Right lobe of liver (tissue), 6 donors: ENCODE measurements at regions not wholly inside any gene's neighbourhood (a gene's known extent, or its start where the extent isn't known, plus 50 kb on each side); places are given as distances from the start of the nearest gene placed in this dataset.

Source experiments
- ATAC-seq, 4 donors: fragments of 200-7000 bp; cut with Tn5 transposase; one replicate each; pipeline ENCODE4 v1.9.1; 2020; ENCODE audit warnings: mild to moderate bottlenecking in 4 of 4, moderate library complexity in 4 of 4
- DNase-seq, 3 donors: peaks; one replicate each; pipeline ENCODE4 v3.0.0-alpha.2; 2020
- H3K27ac ChIP-seq, 3 donors: fragments of 200-600 bp; one replicate each; pipeline ENCODE4 v1.8.0; 2022
- H3K27me3 ChIP-seq, 2 donors: fragments of 200-600 bp; one replicate each; pipeline ENCODE4 v1.8.0; 2022
- H3K36me3 ChIP-seq, 4 donors: fragments of 200-600 bp; sonication (generic) in 1 of 4; one replicate each; pipeline versions ENCODE4 v1.5.1 to v1.8.0; 2017 to 2022; ENCODE audit warnings: control low read depth in 1 of 4
- H3K4me1 ChIP-seq, 4 donors: fragments of 200-600 bp; sonication (generic) in 1 of 4; one replicate each; pipeline versions ENCODE4 v1.5.1 to v1.8.0; 2017 to 2022; ENCODE audit warnings: control low read depth in 1 of 4
- H3K4me3 ChIP-seq, 3 donors: fragments of 200-600 bp; one replicate each; pipeline ENCODE4 v1.8.0; 2022
- H3K9me3 ChIP-seq, 4 donors: fragments of 200-600 bp; sonication (generic) in 1 of 4; one replicate each; pipeline versions ENCODE4 v1.5.1 to v1.8.0; 2017 to 2022; ENCODE audit warnings: control low read depth in 1 of 4
- POLR2A ChIP-seq: fragments of 450-650 bp; IDR thresholded peaks from one replicate; pipeline ENCODE4 v1.6.1; 2017; ENCODE audit warnings: antibody characterized with exemption, mild to moderate bottlenecking
- WGBS: methylation state at CpG from one replicate; pipeline ENCODE4 v1.1.6; 2018; ENCODE audit warnings: low coverage, low lambda C conversion rate; ENCODE audit not compliant: insufficient coverage; ENCODE audit errors: missing lambda C conversion rate; 5-methylcytosine and 5-hydroxymethylcytosine counted together
- intact Hi-C, 2 donors: fragments of 100-400 bp; cut with DNase I; formaldehyde crosslinking; loops; one replicate each; pipeline versions ENCODE4 v1.11.2 to v1.14.1; 2022
- TF ChIP-seq, protein P1 (sequence below), 4 donors: fragments of 200-600 bp in 3 of 4; fragments of 450-650 bp in 1 of 4; IDR thresholded peaks; one replicate each; pipeline versions ENCODE4 v1.5.1 to v1.8.0; 2016 to 2022; ENCODE audit warnings: antibody characterized with exemption in 4 of 4, mild to moderate bottlenecking in 2 of 4
- donor health status: DM: no; HTN: yes; CAD: no.
- donor health status: DM: no; HTN: no; CAD: no.
- donor health status: DM: no; HTN: no; CAD: no.
- donor health status: DM: no; HTN: yes; CAD: no.
- donor health status: DM: no; HTN: yes; CAD: no.

DNA sequence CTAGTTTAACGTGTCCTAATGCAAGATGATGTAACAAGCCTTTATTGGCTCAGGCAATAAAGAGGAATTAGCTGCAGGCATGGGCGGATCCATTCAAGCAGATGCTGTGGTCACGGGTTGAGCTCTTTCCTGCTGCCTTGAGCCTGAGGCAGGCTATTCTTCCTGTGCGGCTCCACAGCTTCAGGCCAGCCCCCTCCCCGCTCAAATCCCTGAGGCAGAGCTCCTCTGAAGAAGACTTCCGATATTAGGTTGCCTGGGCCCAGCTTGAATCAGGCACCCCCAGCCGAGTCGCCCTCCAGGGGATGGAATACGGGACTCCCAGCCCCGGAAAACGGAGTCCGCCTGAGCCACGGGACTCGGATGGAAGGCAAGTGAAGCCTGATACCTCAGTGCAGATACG is 95.0 kb upstream of the RUFY1 start:
- H3K36me3 ChIP-seq: no peaks in the 10 kb centered on the region
- WGBS: 78% methylated on average over 4 of the region's 15 CpGs

DNA sequence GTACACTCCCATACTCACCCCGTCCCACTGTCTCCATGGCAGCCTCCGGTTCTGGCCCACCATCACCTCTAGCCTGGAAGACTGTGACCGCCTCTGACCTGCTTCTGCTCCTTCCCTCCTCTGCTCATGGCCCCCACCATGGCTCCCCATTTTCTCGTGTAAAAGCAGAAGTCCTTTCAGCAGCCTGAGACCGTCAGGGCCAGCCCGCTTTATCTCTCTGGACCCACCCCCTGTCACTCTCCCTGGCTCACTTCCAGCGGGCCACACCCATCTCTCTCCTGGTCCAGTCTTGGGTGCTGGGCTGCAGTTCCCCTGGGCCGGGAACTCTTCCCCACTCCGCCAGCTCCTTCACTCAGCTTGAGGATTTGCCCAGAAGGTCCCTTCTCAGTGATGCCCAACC is 96.0 kb upstream of the RUFY1 start:
- H3K4me1 ChIP-seq: no peaks in the 10 kb centered on the region
- H3K36me3 ChIP-seq: no peaks in the 10 kb centered on the region
- WGBS: 61% methylated on average over 9 of the region's 9 CpGs
- TF ChIP-seq, protein P1, sequence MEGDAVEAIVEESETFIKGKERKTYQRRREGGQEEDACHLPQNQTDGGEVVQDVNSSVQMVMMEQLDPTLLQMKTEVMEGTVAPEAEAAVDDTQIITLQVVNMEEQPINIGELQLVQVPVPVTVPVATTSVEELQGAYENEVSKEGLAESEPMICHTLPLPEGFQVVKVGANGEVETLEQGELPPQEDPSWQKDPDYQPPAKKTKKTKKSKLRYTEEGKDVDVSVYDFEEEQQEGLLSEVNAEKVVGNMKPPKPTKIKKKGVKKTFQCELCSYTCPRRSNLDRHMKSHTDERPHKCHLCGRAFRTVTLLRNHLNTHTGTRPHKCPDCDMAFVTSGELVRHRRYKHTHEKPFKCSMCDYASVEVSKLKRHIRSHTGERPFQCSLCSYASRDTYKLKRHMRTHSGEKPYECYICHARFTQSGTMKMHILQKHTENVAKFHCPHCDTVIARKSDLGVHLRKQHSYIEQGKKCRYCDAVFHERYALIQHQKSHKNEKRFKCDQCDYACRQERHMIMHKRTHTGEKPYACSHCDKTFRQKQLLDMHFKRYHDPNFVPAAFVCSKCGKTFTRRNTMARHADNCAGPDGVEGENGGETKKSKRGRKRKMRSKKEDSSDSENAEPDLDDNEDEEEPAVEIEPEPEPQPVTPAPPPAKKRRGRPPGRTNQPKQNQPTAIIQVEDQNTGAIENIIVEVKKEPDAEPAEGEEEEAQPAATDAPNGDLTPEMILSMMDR (IDR thresholded peaks at IDR 0.05): no peak
- TF ChIP-seq POLR2A: no peak
- ATAC-seq (no peak), DNase-seq (no peak)
- H3K9me3 ChIP-seq: no peaks in the 10 kb centered on the region
- no peak overlapping the region for H3K4me3 ChIP-seq
- H3K27ac ChIP-seq: no peak overlapping the region
- no peaks in the 10 kb centered on the region for H3K27me3 ChIP-seq
- intact Hi-C loops: no loop called here

More for the DNA sequence above, 95.0 kb upstream of the RUFY1 start:
- H3K27me3 ChIP-seq: no peaks in the 10 kb centered on the region
- H3K9me3 ChIP-seq: no peaks in the 10 kb centered on the region
- TF ChIP-seq, protein P1 (IDR thresholded peaks at IDR 0.05): no peak
- no peak for TF ChIP-seq POLR2A
- intact Hi-C loops: no loop called here
- no peak overlapping the region for H3K27ac ChIP-seq
- no peaks in the 10 kb centered on the region for H3K4me1 ChIP-seq
- H3K4me3 ChIP-seq: no peak overlapping the region
- peak in 1 of 4 donors; percentile 17 for ATAC-seq
- DNase-seq: no peak

DNA sequence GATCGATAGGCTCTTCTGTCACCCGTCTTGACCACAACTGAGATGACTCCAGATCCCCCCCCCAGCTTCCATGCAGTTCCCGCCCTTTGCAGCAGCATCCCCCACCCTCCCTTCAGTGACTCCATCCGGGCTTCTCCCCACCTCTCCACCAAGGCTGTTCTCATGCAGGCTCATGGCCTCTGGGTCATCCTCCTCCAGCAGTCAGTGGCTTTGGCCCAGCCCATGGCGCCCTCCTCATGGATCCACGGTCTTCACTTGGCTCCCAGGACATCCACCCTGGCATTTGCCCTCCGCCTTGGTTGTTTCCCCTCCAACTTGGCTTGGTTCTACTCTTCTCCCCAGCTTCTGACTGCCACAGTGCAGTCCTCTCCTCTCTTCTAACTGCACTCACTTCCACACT is 96.7 kb upstream of the RUFY1 start:
- no peak for ATAC-seq
- no peaks in the 10 kb centered on the region for H3K4me1 ChIP-seq
- no peak for DNase-seq
- no peak overlapping the region for H3K4me3 ChIP-seq
- no peaks in the 10 kb centered on the region for H3K27me3 ChIP-seq
- no peak for TF ChIP-seq POLR2A
- TF ChIP-seq, protein P1 (IDR thresholded peaks at IDR 0.05): no peak
- H3K36me3 ChIP-seq: no peaks in the 10 kb centered on the region
- WGBS: 49% methylated on average over 7 of the region's 7 CpGs
- H3K9me3 ChIP-seq: no peaks in the 10 kb centered on the region
- intact Hi-C loops: no loop called here
- no peak overlapping the region for H3K27ac ChIP-seq

DNA sequence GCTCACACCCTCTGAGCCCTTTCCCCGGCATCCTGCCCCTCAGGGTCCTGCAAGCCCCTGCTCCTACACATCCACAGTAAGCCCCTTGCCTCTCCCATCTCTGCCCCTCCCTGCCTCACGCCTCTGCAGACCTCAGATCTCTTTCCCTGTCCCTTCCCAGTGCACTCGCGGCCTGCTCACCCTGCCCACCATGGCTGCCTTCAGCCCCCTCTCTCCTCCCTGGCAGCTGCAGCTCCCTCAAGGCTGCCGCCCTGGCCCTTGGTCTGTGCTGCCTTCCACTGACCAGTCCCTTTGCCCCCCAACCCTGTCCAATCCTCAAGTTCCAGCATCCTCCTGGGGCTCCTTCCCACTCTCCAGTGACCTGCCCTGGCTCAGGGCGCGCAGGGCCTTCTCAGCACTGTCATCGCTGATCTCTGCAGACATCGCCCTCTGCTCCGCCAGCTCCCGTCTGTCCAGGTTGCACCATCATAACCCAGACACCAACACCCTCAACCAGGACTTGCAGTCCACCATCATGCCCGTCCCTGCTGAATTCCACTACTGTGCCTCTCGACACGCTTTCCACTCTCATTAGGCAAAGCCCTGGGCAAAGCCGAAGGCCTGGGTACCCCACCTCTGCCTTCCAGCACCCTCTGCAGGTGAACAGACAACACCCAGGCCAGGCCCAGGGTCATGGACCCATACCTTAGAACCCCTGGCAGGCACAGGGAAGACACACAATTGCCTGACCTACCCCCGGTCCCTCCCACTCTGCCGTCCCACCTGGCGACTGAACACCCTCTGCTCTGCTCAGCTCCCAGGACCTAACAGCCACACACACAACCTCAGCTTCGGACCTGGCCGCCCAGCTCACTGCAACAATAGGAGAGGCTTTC is 97.8 kb upstream of the RUFY1 start:
- TF ChIP-seq, protein P1 (IDR thresholded peaks at IDR 0.05): no peak
- no peak for TF ChIP-seq POLR2A
- DNase-seq (no peak), ATAC-seq (no peak)
- Histone ChIP-seq H3K9me3 (no peaks in the 10 kb centered on the region), H3K36me3 (no peaks in the 10 kb centered on the region), H3K27me3 (no peaks in the 10 kb centered on the region), H3K4me3 (no peak overlapping the region), H3K4me1 (no peaks in the 10 kb centered on the region), H3K27ac (no peak overlapping the region)
- WGBS: 59% methylated on average over 6 of the region's 20 CpGs
- intact Hi-C loops: no loop called here
